ENCODE measurements at regions not wholly inside any gene's neighbourhood (a gene's known extent, or its start where the extent isn't known, plus 50 kb on each side); places are given as distances from the start of the nearest gene placed in this dataset.
"Not testable (repeated sequence)": the region's sequence is repeated elsewhere in the genome, so short reads cannot be mapped to it uniquely, and the experiment has no call there.

DNA sequence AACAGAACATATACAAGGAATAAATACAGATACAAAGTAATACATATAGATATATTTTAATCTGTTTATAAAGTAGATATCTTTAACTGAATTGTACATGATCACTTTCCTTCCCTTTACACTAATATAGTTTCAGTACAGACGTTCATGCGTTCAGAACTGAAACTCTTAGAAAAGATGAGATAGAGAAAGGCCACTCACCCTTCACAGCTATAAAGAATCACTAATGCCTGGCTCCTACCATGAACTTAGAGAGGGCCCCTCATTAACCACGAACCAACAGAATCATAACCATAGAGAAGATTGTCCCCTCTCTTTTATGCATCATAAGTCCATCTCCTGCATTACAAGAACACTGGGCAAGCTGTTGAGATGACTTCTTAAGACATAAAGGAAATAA, 399.0 kb downstream of the COG6 start:
- DNase-seq: not testable (repeated sequence)

DNA sequence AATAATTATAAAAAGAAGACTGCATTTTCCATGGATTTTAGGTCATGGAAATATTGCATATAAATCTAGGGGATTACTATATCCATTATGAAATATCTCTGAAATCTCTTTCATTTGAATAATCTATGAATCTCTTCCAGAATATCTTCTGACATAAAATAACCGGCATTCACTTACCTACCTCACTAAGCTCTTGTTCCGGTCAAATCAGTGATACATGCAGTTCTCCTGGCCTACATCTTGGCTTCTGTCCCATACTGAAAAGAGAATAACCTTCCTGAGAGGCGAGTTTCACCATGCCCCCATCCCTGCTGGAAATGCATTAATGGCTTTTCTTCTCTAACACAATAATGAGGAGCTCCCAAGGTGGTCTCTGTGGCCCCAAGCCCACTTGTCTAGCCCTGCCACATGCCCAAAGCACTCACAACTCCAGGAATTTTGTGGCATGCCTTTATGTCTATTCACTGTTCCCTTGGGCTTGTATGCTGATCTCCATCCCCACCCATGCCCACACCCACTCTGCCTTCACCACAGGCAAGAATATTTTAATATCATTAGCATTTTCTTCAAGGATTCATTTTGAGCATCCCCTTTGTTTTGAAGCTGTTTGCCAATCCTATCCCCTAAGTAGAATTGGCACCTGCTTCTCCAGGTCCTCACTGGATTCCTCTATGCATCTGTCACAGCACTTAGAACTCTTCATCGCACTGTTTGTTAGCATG, 401.6 kb downstream of the COG6 start:
- DNase-seq: no peak

DNA sequence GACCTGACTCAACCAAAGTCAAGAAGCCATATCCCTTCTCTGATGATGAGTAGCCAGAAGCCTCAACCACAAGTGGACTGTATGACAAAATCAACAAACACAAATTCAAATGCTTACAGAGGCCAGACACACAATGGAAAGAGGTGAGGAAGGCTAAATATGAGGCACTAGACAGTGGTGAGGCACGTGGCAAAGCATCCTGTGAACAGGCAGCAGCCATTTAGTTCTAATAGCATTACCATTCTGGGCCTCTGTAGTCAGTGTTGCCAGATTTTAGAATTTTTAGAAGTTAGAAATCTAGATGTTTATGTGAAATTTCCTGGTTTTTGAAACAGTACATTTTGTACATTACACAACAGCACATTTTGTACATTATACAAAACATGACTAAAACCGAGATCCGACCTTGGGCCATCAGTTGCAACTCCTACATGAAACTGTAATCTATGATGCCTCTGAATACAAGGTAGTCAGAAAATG, 403.3 kb downstream of the COG6 start:
- no peak for DNase-seq

DNA sequence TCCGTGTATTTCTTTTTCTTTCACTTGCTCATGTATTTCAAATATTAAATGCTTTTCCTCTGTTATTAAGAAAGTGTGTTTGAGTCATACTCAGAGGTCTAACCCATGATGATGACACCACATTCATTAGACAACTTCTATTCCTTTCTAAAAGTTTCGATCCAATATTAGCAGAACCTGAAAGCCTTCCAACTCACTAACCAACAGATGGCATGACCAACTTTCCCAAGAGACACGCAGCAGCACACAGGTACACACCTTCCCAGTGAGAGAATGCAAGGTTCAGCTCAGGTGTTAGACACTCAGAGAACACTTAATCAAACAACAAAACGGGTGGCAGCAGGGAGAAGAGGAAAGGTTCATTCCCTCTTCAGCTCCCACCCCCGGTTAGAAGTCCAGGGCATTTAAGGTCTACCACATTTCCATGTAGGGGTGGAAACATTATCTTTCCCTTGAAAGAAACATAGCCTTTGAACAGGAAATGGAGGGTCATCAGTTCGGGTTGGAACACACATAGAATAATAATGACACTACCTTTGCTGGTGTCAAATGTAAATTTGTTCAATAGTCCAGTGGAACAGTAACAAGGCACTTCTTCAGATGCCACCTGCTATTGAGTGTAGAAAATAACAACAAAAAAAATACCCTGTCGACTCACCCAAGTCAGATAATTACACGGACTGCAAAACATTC, 404.2 kb downstream of the COG6 start:
- peak; percentile 24 for DNase-seq

DNA sequence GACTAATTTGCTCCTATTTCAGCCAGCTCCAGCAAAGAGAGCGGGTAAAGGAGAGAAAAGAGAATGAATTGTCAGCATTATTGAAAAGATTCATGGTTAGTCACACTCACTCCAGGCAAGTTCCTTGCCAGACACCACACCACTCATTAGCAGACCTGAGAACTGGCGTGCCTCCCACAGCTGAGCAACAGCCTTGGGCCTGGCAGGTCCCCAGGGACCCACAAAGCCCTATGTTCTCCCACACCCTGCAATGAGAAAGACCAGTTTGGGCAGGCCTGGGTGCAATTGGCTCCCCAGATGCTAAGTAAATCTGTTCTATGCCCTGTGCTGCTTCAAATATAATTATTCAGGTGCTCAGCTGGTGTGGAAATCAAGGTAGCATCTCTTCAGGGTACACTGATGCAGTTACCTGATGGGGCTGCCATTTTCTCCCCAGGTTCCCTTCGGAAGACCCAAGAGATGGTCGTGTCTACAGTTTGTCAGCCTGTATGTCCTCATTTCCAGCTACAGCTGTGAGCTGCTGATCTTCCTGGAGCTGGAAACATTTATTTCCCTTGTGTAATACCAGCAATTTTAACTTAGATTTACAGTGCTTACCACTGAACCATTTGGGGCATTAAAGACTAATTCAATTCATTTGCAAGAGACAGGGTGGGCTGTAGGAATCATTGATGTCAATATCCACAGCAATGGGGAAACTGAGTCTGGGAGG, 405.0 kb downstream of the COG6 start:
- DNase-seq: peak; percentile 71

DNA sequence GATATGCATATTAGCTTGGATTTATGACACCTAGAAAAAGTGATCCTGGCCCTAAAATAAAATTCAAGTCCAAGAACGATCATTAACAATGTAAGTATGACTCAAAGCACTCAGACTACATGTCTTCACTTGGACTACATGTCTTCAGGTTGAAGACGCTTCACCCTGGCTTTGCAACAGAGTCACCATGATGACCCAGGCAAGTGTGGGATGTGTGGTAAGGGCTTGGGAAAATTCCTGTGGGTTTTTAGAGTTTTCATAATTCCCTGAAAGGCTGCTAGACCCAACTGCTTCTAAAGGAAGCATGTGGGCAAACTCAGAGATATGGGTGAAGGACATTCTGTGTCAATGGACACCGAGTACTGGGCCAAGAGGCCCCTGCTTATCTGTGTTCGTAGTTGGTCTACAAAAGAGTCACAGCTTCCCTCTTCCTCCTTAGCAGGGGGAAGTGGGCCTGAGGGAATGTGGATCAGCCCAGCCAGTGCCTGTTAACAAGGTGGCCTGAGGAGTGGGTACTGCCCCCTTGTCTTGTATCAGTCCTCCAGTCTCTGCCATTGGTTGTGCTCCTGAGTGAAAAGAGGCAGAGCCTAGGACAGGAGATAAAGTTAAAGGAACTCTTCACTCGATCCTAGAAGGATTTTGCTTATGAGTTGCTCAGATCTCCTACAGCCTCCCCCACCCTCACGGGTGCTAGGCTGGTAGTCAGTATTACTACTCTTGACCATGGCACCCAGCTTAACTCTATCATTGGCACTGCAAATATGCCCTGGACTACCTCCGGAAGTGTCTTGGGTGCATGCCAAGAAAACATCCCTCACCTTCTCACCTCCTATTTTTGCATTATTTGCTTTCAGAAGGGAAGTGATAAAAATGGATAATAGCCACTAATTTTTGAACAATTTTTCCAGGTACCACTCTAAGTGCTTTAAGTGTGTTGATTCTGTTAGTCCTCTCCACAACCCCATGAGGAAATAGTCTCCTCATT, 406.3 kb downstream of the COG6 start:
- DNase-seq: no peak

DNA sequence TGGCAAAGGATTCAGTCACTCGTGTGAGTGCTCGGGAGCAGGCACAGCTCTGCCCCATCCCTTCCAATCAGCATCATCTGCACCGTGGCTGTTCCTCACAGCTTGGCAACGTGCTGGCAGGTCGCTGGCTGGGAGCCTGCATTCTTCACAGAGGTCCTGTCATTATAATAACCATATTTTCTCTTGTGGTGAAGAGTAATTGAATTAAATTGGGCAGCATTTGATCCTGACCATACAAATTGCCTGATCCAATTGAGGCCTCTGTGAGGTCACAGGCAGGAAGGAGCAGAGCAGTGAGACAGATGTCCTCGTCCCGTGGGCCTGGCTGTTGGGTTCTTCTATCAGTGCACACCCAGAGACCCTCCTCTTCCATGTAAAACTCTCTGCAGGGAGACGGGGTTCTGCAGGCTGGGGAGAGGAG, 407.8 kb downstream of the COG6 start:
- no peak for DNase-seq

DNA sequence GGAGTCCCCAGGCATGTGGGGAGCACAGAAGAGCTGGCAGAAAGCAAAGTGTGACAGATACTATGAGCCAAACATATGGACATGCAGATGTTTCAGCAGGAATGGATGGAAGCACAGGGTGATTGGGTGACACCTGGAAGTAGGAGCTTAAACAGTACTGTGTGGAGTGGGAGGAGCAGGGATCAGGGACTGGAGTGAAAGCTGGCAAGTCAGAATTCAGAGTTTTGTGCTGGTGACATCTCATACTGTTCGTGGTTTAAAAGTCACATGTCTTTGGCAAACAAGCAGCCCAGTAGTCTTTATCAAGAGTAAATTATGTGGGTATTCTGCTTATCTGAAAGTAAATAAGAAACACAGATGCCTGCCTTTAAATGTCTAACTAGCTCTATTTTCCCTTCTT, 408.2 kb downstream of the COG6 start:
- DNase-seq: no peak

DNA sequence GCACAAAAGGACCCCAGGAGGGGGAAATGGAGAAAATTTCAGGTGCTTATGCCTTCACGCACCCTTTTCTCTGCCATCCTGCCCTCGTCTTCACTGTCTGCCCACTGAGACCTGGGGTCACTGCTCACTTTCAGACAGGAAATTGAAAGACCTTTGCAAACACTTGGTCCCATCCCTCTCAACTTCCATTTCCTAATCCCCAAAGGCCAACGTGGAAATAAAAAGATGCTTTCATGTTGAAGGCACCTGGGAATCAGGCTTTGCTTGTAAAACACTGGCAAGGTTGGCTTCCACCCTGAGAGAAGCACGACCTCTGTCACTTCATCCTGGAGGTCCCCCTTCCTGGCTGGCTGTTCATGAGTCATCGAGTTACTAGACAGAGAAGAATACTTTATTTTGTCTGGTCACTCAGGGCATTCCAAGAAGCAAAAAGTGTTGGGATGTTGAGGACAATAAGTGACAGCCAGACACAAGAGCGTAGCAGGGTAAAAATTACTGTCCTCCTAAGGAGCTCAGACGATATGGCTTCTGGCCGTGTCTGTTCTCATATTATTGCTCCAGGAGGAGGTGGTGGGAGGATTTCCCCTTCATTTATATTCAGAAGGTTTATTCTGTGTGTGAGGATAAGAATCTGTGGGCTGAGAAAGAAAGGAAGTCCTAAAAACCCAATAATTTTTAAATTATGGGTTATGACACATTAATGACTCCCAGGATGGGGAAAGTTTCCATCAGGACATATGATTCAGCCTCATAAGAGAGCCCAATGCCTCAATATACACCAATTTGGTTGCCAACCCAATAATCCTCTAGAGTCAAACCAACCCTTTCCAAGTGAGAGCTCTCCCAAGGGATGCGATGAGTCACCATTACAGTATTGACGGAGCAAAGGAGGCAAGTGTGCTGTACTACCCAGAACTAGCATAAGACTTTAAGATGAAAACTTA, 409.0 kb downstream of the COG6 start:
- no peak for DNase-seq

DNA sequence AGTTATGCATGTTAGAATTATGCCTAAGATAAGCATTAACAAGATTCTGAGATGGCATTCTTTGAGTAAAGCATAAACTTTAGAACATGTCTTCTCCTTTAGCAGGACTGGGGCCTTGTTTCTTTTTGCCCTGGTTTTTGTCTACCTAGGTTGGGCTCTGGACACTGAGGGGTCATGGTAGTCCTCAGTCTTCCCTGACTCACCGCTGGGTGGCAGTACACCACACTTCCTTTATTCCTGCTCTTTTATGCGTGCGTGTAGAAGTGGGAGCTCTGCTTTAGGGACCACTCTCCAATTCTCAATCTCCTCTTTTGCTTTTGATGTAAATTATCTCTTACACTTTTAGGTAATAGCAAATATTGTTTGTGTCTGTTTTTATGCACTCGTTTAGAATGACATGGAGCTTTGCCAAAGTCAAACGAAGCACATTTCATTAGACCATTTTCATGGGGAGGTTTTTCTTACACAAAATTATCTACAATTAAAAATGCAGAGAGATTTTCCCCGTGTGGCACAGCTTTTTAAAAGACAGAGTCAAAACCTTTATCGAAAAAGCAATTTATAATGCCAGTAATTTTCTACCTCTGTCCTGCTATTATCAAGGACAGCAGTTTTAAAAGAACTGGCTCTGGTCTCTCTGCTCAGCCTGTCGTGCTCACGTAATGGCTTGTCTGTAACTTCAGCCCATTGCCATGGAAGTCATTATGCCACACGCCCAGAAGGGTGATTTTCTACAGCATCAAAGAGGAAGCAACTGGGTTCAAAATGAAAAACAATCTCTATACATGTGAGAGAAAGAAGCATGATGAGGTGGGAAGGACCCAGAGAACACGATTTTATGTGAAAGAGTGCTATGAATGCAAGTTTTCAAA, 413.9 kb downstream of the COG6 start:
- no peak for DNase-seq

DNA sequence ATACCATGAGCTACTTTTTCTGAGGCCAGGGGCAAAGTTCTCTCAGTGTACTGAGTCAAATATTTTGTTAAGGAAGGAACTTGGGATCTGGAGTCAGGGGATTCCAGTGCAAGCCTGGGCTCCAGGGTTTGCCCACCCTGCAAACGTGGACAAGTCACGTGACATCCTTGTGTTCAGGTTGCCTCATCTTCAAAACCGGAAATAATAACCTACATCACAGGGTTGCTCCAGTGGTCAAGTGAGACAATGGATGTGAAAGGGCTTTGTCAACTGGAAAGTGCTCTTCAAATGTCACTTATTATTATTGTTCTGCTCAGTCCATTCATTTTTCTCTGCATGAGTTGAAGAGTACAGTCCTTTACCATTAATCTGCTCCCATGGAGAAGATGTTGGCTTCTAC, 414.9 kb downstream of the COG6 start:
- no peak for DNase-seq

DNA sequence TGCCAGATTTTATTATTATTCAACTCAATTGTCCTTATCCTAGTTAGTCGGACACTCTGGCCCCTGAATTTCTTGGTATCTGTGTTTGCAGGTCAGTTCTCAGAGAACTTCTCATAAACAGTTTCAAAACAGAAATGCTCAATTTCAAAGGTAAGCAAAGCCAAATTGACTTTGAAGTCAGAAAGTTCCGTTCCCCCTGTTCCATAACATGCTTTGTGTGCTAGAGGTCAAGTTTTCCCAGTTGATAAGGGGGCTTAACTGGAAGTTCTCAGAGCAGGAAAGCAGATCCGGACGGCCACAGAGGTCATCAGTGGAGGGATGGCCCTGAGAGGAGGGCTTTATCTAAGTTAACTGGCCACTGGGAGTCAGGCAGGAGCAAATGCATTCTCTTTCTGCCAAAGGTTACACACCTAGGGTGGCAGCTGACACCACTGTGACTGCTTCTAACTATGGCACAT, 417.2 kb downstream of the COG6 start:
- no peak for DNase-seq

DNA sequence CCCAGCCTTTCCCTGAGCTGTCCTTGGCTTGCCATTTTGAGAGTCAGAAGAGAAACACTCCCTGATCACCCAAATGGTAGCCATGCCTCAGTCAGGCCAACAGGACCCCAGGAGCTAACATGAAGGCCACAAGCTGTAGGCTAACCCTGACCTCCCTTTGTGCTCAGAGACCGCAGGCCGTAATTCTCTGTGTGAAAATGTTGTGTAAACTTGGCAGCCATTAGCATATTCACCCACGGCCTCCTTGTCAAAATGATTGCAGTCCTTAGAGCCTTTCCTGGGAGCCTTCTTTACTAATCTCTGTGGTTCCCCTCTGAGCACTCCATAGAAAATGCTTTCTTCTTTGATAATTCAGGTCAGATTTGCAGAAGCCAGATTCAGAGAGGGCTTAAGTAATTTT, 418.9 kb downstream of the COG6 start:
- no peak for DNase-seq

DNA sequence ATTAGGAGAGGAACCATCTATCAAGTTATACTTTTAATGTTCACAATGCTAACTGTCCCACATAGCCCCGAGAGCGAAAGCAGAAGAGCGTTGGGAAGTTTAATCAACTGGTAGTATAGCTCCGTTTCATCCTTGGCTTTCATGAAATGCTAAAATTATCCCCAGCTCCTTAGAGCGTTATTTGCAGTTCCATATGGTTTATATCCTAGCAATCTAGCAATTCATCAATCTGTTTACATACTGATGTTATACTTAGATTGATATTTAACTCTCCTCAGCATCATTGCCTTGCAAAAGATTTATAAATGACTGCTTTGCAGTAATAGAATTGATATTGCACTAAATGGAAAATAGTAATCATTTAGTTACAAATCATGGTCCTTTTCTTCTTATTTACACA, 419.8 kb downstream of the COG6 start:
- no peak for DNase-seq

DNA sequence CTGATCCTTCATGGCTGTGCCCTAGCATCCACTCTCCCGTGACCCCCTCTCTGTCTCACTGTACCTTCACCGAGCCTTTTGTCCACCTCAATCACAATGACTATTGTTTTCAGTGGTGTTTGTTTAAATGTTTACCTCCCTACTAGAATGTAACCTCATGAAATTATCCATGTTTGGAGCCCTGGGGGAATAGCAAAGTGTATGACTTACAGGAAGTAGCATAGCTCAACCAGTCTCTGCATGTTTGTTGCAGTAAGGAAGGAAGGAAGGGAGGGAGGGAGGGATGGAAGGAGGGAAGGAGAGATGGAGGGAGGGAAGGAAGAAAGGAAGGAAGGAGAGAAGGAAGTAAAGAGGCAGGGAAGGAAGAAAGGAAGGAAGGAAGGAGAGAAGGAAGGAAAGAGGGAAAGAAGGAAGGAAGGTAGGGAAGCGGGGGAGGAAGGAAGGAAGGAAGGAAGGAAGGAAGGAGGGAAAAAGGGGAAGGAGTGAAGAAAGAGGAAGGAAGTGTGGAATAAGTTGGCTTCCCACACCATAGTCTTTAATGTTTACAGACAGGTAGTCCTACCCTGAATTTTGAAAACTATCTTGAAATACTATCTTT, 421.4 kb downstream of the COG6 start:
- no peak for DNase-seq

DNA sequence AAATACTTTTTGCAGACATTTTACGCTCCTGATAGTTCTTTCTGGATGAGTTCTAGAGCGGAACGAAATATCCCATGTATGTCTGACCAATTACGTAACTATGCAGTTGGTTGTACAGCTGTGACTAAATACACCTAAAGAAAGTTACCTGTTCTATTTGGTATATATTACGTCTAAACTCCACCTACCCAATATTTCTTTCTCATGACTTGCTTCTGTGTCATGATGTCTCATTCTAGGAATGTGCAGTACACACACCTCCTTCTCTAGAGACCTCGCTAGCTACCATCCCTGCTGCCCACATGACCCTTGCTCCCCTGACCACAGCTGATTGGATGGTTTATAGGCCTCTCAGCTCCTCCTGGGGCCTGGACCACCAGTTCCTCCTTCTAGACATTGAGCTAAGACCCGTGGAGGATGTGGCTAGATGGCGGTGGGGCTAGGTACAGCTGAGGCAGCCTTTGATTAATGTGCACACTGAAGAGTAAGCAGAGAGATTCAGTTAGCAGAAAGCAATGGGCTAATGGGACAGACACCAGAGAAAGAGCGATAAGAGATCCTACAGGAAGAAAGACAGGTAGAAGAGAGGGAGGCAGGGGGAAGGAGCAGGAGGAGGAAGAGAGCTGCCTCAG, 422.1 kb downstream of the COG6 start:
- no peak for DNase-seq

DNA sequence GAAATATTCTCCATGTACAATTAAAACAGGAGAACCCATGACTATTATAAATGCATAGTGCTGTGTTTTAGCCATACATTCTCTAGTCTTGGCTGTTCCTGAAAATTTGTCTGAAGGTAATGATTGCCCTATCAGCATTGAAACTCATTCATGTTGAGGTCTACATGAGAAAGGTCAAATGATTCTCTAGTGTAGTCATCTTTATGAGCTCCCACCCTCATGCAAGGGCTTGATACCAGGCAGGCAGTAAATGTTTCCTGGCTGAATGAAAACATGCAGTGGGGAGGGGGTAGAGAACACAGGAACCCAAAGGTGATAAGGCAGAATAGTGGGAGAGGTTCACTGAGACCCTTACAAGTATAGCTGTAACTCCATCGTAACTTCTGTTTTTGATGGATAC, 424.3 kb downstream of the COG6 start:
- no peak for DNase-seq

DNA sequence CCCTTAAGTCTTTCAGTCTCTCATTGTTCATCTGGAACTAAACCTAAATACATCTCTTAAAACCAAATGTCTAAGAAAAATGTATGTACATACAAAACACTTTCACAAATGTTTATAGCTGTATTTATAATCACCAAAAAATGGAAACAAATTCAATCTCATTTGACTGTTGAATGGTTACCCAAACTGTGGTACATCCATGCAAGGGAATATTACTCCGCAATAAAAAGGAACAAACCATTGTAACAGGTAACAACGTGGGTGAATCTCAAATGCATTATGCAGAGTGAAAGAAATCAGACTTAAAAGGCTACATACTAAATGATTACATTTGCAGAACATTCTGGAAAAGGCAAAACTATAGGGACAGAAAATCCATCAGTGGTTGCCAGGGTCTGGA, 425.2 kb downstream of the COG6 start:
- no peak for DNase-seq

DNA sequence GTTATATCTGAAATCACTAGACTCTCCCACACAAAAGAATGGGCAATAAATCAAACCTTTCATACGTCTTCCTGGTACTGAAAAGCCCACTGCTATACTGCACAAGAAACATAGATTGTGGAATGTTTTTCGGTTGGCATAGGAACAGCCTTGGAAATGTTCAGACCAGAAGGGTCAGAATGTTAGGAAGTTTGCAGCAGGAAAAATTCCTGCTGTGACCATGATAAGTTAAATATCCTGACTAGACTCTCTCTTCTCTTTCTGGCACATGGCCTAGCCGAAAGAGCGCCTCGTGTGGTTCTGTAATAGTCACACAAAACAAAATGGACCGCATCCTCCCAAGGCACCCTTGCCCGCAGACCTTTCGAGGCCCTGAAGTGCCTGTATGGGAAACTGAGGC, 427.2 kb downstream of the COG6 start:
- DNase-seq: no peak

DNA sequence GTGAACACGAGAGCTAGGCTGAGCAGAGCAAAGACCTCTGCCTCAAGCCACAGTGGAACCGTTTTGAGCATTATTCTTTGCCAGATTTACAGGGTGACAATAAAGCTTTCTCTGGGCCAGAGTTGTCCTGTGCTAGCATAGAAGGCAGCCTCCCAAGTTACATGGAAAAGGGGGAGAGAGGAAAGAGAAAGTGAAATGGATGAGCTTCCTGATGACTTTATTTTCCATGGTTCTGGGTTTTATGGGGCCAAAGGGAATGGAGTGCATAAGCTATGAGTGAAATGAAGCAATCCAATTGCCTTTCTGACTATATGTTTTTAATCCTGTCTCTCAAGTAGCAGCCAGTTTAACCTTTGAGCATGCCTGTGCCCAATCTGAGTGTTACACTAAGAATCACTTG, 428.4 kb downstream of the COG6 start:
- DNase-seq: no peak

All from DMS79 treated with DMSO at 0.1 percent for 48 hours (cell line).